HEK293 (cell line): ENCODE measurements at regions not wholly inside any gene's neighbourhood (a gene's known extent, or its start where the extent isn't known, plus 50 kb on each side); places are given as distances from the start of the nearest gene placed in this dataset.

ENCODE experiments used
- ZNF768 ChIP-seq: fragments of 450-650 bp; formaldehyde crosslinking; IDR thresholded peaks from 2 replicates; pipeline ENCODE4 v1.5.1; 2018; ENCODE audit warnings: missing biosample characterization, mild to moderate bottlenecking, missing genetic modification characterization
- TF ChIP-seq, protein P1 (sequence below): fragments of 450-650 bp; formaldehyde crosslinking; IDR thresholded peaks from 2 replicates; pipeline ENCODE4 v1.5.1; 2016; ENCODE audit warnings: missing biosample characterization, missing genetic modification characterization

GRCh38 chr18:52156166-52156565, 183.8 kb upstream of the DCC start:
- TF ChIP-seq ZNF768 (tag by site-specific recombination): no peak
- TF ChIP-seq, protein P1, sequence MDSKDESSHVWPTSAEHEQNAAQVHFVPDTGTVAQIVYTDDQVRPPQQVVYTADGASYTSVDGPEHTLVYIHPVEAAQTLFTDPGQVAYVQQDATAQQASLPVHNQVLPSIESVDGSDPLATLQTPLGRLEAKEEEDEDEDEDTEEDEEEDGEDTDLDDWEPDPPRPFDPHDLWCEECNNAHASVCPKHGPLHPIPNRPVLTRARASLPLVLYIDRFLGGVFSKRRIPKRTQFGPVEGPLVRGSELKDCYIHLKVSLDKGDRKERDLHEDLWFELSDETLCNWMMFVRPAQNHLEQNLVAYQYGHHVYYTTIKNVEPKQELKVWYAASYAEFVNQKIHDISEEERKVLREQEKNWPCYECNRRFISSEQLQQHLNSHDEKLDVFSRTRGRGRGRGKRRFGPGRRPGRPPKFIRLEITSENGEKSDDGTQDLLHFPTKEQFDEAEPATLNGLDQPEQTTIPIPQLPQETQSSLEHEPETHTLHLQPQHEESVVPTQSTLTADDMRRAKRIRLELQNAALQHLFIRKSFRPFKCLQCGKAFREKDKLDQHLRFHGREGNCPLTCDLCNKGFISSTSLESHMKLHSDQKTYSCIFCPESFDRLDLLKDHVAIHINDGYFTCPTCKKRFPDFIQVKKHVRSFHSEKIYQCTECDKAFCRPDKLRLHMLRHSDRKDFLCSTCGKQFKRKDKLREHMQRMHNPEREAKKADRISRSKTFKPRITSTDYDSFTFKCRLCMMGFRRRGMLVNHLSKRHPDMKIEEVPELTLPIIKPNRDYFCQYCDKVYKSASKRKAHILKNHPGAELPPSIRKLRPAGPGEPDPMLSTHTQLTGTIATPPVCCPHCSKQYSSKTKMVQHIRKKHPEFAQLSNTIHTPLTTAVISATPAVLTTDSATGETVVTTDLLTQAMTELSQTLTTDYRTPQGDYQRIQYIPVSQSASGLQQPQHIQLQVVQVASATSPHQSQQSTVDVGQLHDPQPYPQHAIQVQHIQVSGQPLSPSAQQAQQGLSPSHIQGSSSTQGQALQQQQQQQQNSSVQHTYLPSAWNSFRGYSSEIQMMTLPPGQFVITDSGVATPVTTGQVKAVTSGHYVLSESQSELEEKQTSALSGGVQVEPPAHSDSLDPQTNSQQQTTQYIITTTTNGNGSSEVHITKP (tag by site-specific recombination): no peak
